HCT116 (cell line): ENCODE measurements at regions not wholly inside any gene's neighbourhood (a gene's known extent, or its start where the extent isn't known, plus 50 kb on each side); places are given as distances from the start of the nearest gene placed in this dataset.
"Not testable (repeated sequence)": the region's sequence is repeated elsewhere in the genome, so short reads cannot be mapped to it uniquely, and the experiment has no call there.

Experiments used
- ATAC-seq: fragments of 200-7000 bp; cut with Tn5 transposase; 2 replicates; pipeline ENCODE4 v1.9.1; 2020; ENCODE audit warnings: mild to moderate bottlenecking, moderate library complexity
- BruUV-seq: library from RNA; stranded (reverse); fragments of 400-500 nt; replicated peaks from 2 replicates; lab custom pipeline; 2021; lab: Mats Ljungman, UMichigan
- CTCF ChIA-PET: fragments of 300-600 bp; sonication (Branson Sonifier 250); formaldehyde crosslinking; loops from one replicate; lab custom pipeline; 2021; ENCODE audit warnings: antibody characterized with exemption; lab: Charles Lee
- POLR2A ChIA-PET: fragments of 300-600, 350-600 bp; sonication (Branson Sonifier 250); formaldehyde crosslinking; loops from one replicate; lab custom pipeline; 2021; ENCODE audit warnings: antibody characterized with exemption; lab: Charles Lee
- RAD21 ChIA-PET, 2 experiments: fragments of 300-600 bp; sonication (Branson Sonifier 250); formaldehyde crosslinking; loops; one replicate each; lab custom pipeline; 2023; ENCODE audit warnings: low total read pairs in 2 of 2; ENCODE audit not compliant: uncharacterized antibody in 2 of 2, unreplicated experiment in 2 of 2, low non-redundant PET in 1 of 2; lab: Charles Lee
- DNase-seq: peaks from one replicate; pipeline ENCODE4 v3.0.0-alpha.2; 2010; ENCODE audit warnings: low read depth, low spot score
- H2AFZ ChIP-seq: fragments of 200-600 bp; shearing (Covaris generic), sonication (generic); 2 replicates; pipeline ENCODE4 v1.6.1; 2017; ENCODE audit warnings: low read depth, mixed run types, mixed read lengths, antibody characterized with exemption, low read length; ENCODE audit not compliant: poor library complexity, severe bottlenecking
- H3K27ac ChIP-seq: 2 replicates; pipeline ENCODE4 v1.5.1; 2012; ENCODE audit warnings: low read depth, low read length
- H3K27me3 ChIP-seq: fragments of 200-600 bp; sonication (generic); 2 replicates; pipeline ENCODE4 v1.6.1; 2016; ENCODE audit warnings: mixed run types, low read length, mixed read lengths; ENCODE audit not compliant: insufficient read depth
- H3K36me3 ChIP-seq, 2 experiments: fragments of 200-500 bp in 1 of 2; fragments of 200-600 bp in 1 of 2; sonication (Bioruptor generic) in 1 of 2; sonication (generic) in 1 of 2; 2 replicates each; pipeline versions ENCODE4 v1.5.1 to v1.6.1; 2014 to 2016; ENCODE audit warnings: low read length in 2 of 2, inconsistent platforms in 1 of 2, mixed read lengths in 1 of 2, mixed run types in 1 of 2; ENCODE audit not compliant: insufficient read depth in 2 of 2, control insufficient read depth in 1 of 2
- H3K4me1 ChIP-seq, 2 experiments: fragments of 200-600 bp in 1 of 2; sonication (generic) in 1 of 2; 2 replicates each; pipeline versions ENCODE4 v1.5.1 to v1.6.1; 2012 to 2017; ENCODE audit warnings: low read length in 2 of 2, inconsistent platforms in 1 of 2, mild to moderate bottlenecking in 1 of 2, mixed read lengths in 1 of 2, mixed run types in 1 of 2, moderate library complexity in 1 of 2; ENCODE audit not compliant: insufficient read depth in 2 of 2, control insufficient read depth in 1 of 2
- H3K4me2 ChIP-seq: fragments of 200-600 bp; sonication (generic); 2 replicates; pipeline ENCODE4 v1.6.1; 2017; ENCODE audit warnings: mixed run types, low read length, mixed read lengths
- H3K4me3 ChIP-seq, 2 experiments: fragments of 200-600 bp in 1 of 2; sonication (generic) in 1 of 2; replicated peaks in 1 of 2; 2 replicates each; pipeline ENCODE4 v1.5.1; 2011 to 2016; ENCODE audit warnings: low read length in 2 of 2, control low read depth in 1 of 2, low read depth in 1 of 2, mild to moderate bottlenecking in 1 of 2, mixed read lengths in 1 of 2, mixed run types in 1 of 2
- H3K79me2 ChIP-seq: fragments of 200-600 bp; sonication (generic); 2 replicates; pipeline ENCODE4 v1.6.1; 2017; ENCODE audit warnings: mild to moderate bottlenecking, mixed run types, low read length, moderate library complexity, mixed read lengths; ENCODE audit not compliant: insufficient read depth
- H3K9ac ChIP-seq: fragments of 200-600 bp; sonication (generic); 2 replicates; pipeline ENCODE4 v1.6.1; 2016; ENCODE audit warnings: low read length, mixed read lengths
- H3K9me2 ChIP-seq: fragments of 200-600 bp; sonication (generic), shearing (Covaris generic); 2 replicates; pipeline ENCODE4 v1.6.1; 2017; ENCODE audit warnings: mixed run types, mild to moderate bottlenecking, moderate library complexity; ENCODE audit not compliant: insufficient read depth
- H3K9me3 ChIP-seq, 2 experiments: fragments of 200-500 bp in 1 of 2; fragments of 200-600 bp in 1 of 2; sonication (Bioruptor generic) in 1 of 2; sonication (generic) in 1 of 2; 2 replicates each; pipeline ENCODE4 v1.6.1; 2014 to 2017; ENCODE audit warnings: low read length in 2 of 2, mixed read lengths in 2 of 2, inconsistent platforms in 1 of 2, low read depth in 1 of 2, mild to moderate bottlenecking in 1 of 2, mixed run types in 1 of 2, moderate library complexity in 1 of 2; ENCODE audit not compliant: control insufficient read depth in 1 of 2, insufficient read depth in 1 of 2
- H4K20me1 ChIP-seq: fragments of 200-600 bp; sonication (generic), shearing (Covaris generic); 2 replicates; pipeline ENCODE4 v1.6.1; 2017; ENCODE audit warnings: mixed run types, mild to moderate bottlenecking, moderate library complexity; ENCODE audit not compliant: insufficient read depth
- ATF3 ChIP-seq: IDR thresholded peaks from 2 replicates; pipeline ENCODE4 v1.6.1; 2012
- CBX3 ChIP-seq: IDR thresholded peaks from 2 replicates; pipeline ENCODE4 v1.6.1; 2012; ENCODE audit warnings: low read depth
- CEBPB ChIP-seq: IDR thresholded peaks from 2 replicates; pipeline ENCODE4 v1.6.1; 2012; ENCODE audit warnings: low read depth
- EGR1 ChIP-seq: IDR thresholded peaks from 2 replicates; pipeline ENCODE4 v1.6.1; 2012; ENCODE audit warnings: low read depth
- ELF1 ChIP-seq: IDR thresholded peaks from 2 replicates; pipeline ENCODE4 v1.6.1; 2012; ENCODE audit warnings: low read depth, borderline replicate concordance
- EZH2 ChIP-seq: fragments of 200-600 bp; sonication (generic); IDR thresholded peaks from 2 replicates; pipeline ENCODE4 v1.6.1; 2017; ENCODE audit warnings: antibody characterized with exemption, mixed run types
- EZH2phosphoT487 ChIP-seq: fragments of 200-600 bp; IDR thresholded peaks from 2 replicates; pipeline ENCODE4 v1.6.1; 2018; ENCODE audit warnings: antibody characterized with exemption, borderline replicate concordance
- FOSL1 ChIP-seq: IDR thresholded peaks from 2 replicates; pipeline ENCODE4 v1.6.1; 2012; ENCODE audit warnings: low read depth
- JUND ChIP-seq: IDR thresholded peaks from 2 replicates; pipeline ENCODE4 v1.6.1; 2012
- MAX ChIP-seq: IDR thresholded peaks from 2 replicates; pipeline ENCODE4 v1.6.1; 2012
- POLR2A ChIP-seq: IDR thresholded peaks from 2 replicates; pipeline ENCODE4 v1.7.0; 2011; ENCODE audit warnings: borderline replicate concordance; ENCODE audit not compliant: insufficient read depth, insufficient read length; ENCODE audit errors: extremely low read depth
- POLR2AphosphoS5 ChIP-seq: IDR thresholded peaks from 2 replicates; pipeline ENCODE4 v1.6.1; 2011; ENCODE audit warnings: mild to moderate bottlenecking, low read depth, low read length, moderate library complexity
- RAD21 ChIP-seq: IDR thresholded peaks from 2 replicates; pipeline ENCODE4 v1.6.1; 2012; ENCODE audit warnings: low read depth, mild to moderate bottlenecking
- SIN3A ChIP-seq: IDR thresholded peaks from 2 replicates; pipeline ENCODE4 v1.6.1; 2012; ENCODE audit warnings: low read depth
- SP1 ChIP-seq: IDR thresholded peaks from 2 replicates; pipeline ENCODE4 v1.6.1; 2012; ENCODE audit warnings: low read depth
- TCF7L2 ChIP-seq: IDR thresholded peaks from 2 replicates; pipeline ENCODE4 v1.7.0; 2011; ENCODE audit warnings: borderline replicate concordance, inconsistent platforms; ENCODE audit not compliant: insufficient read depth, insufficient read length; ENCODE audit errors: extremely low read depth
- YY1 ChIP-seq: IDR thresholded peaks from 2 replicates; pipeline ENCODE4 v1.6.1; 2011; ENCODE audit warnings: low read length, low read depth, moderate library complexity, mild to moderate bottlenecking; ENCODE audit not compliant: insufficient replicate concordance; ENCODE audit errors: extremely low read depth
- ZNF274 ChIP-seq: fragments of 200-500 bp; sonication (Bioruptor generic); IDR thresholded peaks from 2 replicates; pipeline ENCODE4 v1.6.1; 2014; ENCODE audit warnings: mild to moderate bottlenecking, low read depth, low read length, inconsistent platforms
- intact Hi-C: fragments of 100-400 bp; cut with micrococcal nuclease; formaldehyde crosslinking; loops from 2 replicates; pipeline ENCODE4 v1.10.0; 2022

GRCh38 chr3:154835639-154836038 lies 244.5 kb upstream of the MME start:
- intact Hi-C loops = no loop called here
- no peak for ATAC-seq

GRCh38 chr3:154834831-154835230 lies 245.3 kb upstream of the MME start:
- H3K9me2 ChIP-seq, CTCF ChIA-PET, H3K79me2 ChIP-seq, H3K4me2 ChIP-seq, H3K27me3 ChIP-seq, ATAC-seq, RAD21 ChIA-PET, BruUV-seq, intact Hi-C loops, POLR2A ChIA-PET, H3K27ac ChIP-seq, H3K4me1 ChIP-seq, H3K4me3 ChIP-seq, H3K9me3 ChIP-seq, H3K9ac ChIP-seq, DNase-seq, H2AFZ ChIP-seq, H4K20me1 ChIP-seq, H3K36me3 ChIP-seq: not testable (repeated sequence)

More at GRCh38 chr3:154835639-154836038, 244.5 kb upstream of the MME start:
- Histone ChIP-seq H3K4me2 (no peak overlapping the region), H4K20me1 (no peaks in the 10 kb centered on the region)
- TF ChIP-seq POLR2AphosphoS5 = no peak
- TF ChIP-seq SP1 = no peak
- no peak for TF ChIP-seq CBX3
- TF ChIP-seq EGR1 = no peak
- TF ChIP-seq POLR2A = no peak
- TF ChIP-seq EZH2 = no peak
- TF ChIP-seq ATF3 = no peak
- TF ChIP-seq EZH2phosphoT487 = no peak
- TF ChIP-seq TCF7L2 = no peak
- TF ChIP-seq RAD21 = no peak
- no peak for TF ChIP-seq MAX
- no peak for TF ChIP-seq ZNF274
- no peak for TF ChIP-seq YY1
- TF ChIP-seq SIN3A = no peak
- TF ChIP-seq FOSL1 = no peak
- no peak for TF ChIP-seq CEBPB
- TF ChIP-seq ELF1 = no peak
- no peak for TF ChIP-seq JUND
- TF ChIP-seq, all 23 proteins: peak for 0
- Histone ChIP-seq H3K4me1 (no peaks in the 10 kb centered on the region), H3K9ac (no peak overlapping the region), H3K79me2 (no peaks in the 10 kb centered on the region), H3K9me2 (no peaks in the 10 kb centered on the region), H3K27ac (no peak overlapping the region), H2AFZ (no peak overlapping the region), H3K4me3 (no peak overlapping the region), H3K9me3 (no peaks in the 10 kb centered on the region), H3K27me3 (no peaks in the 10 kb centered on the region), H3K36me3 (no peaks in the 10 kb centered on the region)
- POLR2A ChIA-PET = no interaction called here
- BruUV-seq = no TSS peak
- CTCF ChIA-PET = no interaction called here
- RAD21 ChIA-PET = no interaction called here
- no peak for DNase-seq
